SK-N-SH (cell line): ENCODE measurements at regions not wholly inside any gene's neighbourhood (a gene's known extent, or its start where the extent isn't known, plus 50 kb on each side); places are given as distances from the start of the nearest gene placed in this dataset.

Experiments
- CTCF ChIA-PET: fragments of 300-600, 350-600 bp; formaldehyde crosslinking; extraction: SDS; loops from one replicate; lab custom pipeline; 2021; lab: Yijun Ruan, JAX
- POLR2A ChIA-PET: fragments of 350-600 bp; sonication (Branson Sonifier 250); formaldehyde crosslinking; extraction: SDS; loops from one replicate; lab custom pipeline; 2020; ENCODE audit warnings: antibody characterized with exemption, inconsistent platforms; lab: Yijun Ruan, JAX
- DNase-seq: peaks from one replicate; pipeline ENCODE4 v3.0.0; 2012
- H2AFZ ChIP-seq: fragments of 200-600 bp; sonication (generic); 2 replicates; pipeline ENCODE4 v1.8.1; 2016; ENCODE audit warnings: antibody characterized with exemption, mild to moderate bottlenecking, low read depth
- H3F3A ChIP-seq: fragments of 200-600 bp; sonication (generic); replicated peaks from 2 replicates; pipeline ENCODE3; 2016; ENCODE audit warnings: antibody characterized with exemption, mild to moderate bottlenecking; ENCODE audit not compliant: insufficient read depth
- H3K27ac ChIP-seq, 2 experiments: fragments of 200-500 bp in 1 of 2; fragments of 200-600 bp in 1 of 2; sonication (Bioruptor generic) in 1 of 2; sonication (generic), shearing (Covaris generic) in 1 of 2; 2 replicates each; pipeline versions ENCODE4 v1.5.1 to v1.6.1; 2014 to 2016; ENCODE audit warnings: low read depth in 2 of 2, inconsistent platforms in 1 of 2, low read length in 1 of 2, mild to moderate bottlenecking in 1 of 2, mixed read lengths in 1 of 2
- H3K27me3 ChIP-seq: fragments of 200-600 bp; sonication (generic), shearing (Covaris generic); 2 replicates; pipeline ENCODE4 v1.6.1; 2016; ENCODE audit warnings: mixed run types; ENCODE audit not compliant: insufficient read depth
- H3K36me3 ChIP-seq, 2 experiments: fragments of 200-500 bp in 1 of 2; fragments of 200-600 bp in 1 of 2; sonication (Bioruptor generic) in 1 of 2; sonication (generic) in 1 of 2; replicated peaks in 1 of 2; 2 replicates each; pipeline versions ENCODE3 to v1.5.1; 2014 to 2016; ENCODE audit warnings: low read length in 1 of 2, mild to moderate bottlenecking in 1 of 2; ENCODE audit not compliant: insufficient read depth in 2 of 2, control insufficient read depth in 1 of 2
- H3K4me1 ChIP-seq, 2 experiments: fragments of 200-500 bp in 1 of 2; fragments of 200-600 bp in 1 of 2; sonication (Bioruptor generic) in 1 of 2; sonication (generic), shearing (Covaris generic) in 1 of 2; 2 replicates each; pipeline versions ENCODE4 v1.5.1 to v1.6.1; 2014 to 2016; ENCODE audit warnings: low read depth in 1 of 2, low read length in 1 of 2, mixed run types in 1 of 2; ENCODE audit not compliant: insufficient read depth in 2 of 2, control insufficient read depth in 1 of 2
- H3K4me2 ChIP-seq: fragments of 200-600 bp; sonication (generic), shearing (Covaris generic); 2 replicates; pipeline ENCODE4 v1.6.1; 2017; ENCODE audit warnings: mixed run types
- H3K4me3 ChIP-seq, 2 experiments: fragments of 200-500 bp in 1 of 2; fragments of 200-600 bp in 1 of 2; sonication (Bioruptor generic) in 1 of 2; sonication (generic), shearing (Covaris generic) in 1 of 2; 2 replicates each; pipeline versions ENCODE4 v1.5.1 to v1.8.1; 2014 to 2016; ENCODE audit warnings: low read depth in 2 of 2, inconsistent platforms in 1 of 2, low read length in 1 of 2, mild to moderate bottlenecking in 1 of 2, mixed read lengths in 1 of 2, moderate library complexity in 1 of 2
- H3K79me2 ChIP-seq: fragments of 200-600 bp; sonication (generic); 2 replicates; pipeline ENCODE4 v1.8.1; 2017; ENCODE audit warnings: mild to moderate bottlenecking; ENCODE audit not compliant: insufficient read depth
- H3K9ac ChIP-seq: fragments of 200-600 bp; sonication (generic); 2 replicates; pipeline ENCODE4 v1.6.1; 2017; ENCODE audit warnings: mixed run types
- H3K9me2 ChIP-seq: fragments of 200-600 bp; sonication (generic); 2 replicates; pipeline ENCODE4 v1.6.1; 2017; ENCODE audit warnings: mixed run types
- H3K9me3 ChIP-seq: fragments of 200-600 bp; sonication (generic); 2 replicates; pipeline ENCODE4 v1.6.1; 2017; ENCODE audit warnings: mixed run types, mild to moderate bottlenecking, moderate library complexity
- H4K20me1 ChIP-seq: fragments of 200-600 bp; sonication (generic); 2 replicates; pipeline ENCODE4 v1.6.1; 2017; ENCODE audit warnings: mild to moderate bottlenecking, mixed run types; ENCODE audit not compliant: insufficient read depth
- EZH2phosphoT487 ChIP-seq: fragments of 200-600 bp; sonication (generic); IDR thresholded peaks from 2 replicates; pipeline ENCODE4 v1.6.1; 2017; ENCODE audit warnings: low read depth, mixed run types, mild to moderate bottlenecking, antibody characterized with exemption, moderate library complexity, borderline replicate concordance
- FOSL2 ChIP-seq: IDR thresholded peaks from 2 replicates; pipeline ENCODE4 v1.4.0; 2012; ENCODE audit warnings: low read depth, mild to moderate bottlenecking, moderate library complexity, borderline replicate concordance
- FOXJ3 ChIP-seq: sonication (generic); formaldehyde crosslinking; IDR thresholded peaks from 2 replicates; pipeline ENCODE4 v1.5.1; 2020; ENCODE audit warnings: mild to moderate bottlenecking, missing genetic modification reagents
- GABPA ChIP-seq: IDR thresholded peaks from 2 replicates; pipeline ENCODE4 v1.4.0; 2012; ENCODE audit warnings: low read depth, mild to moderate bottlenecking
- JUND ChIP-seq: IDR thresholded peaks from 2 replicates; pipeline ENCODE4 v1.4.0; 2012
- MAX ChIP-seq: IDR thresholded peaks from 2 replicates; pipeline ENCODE4 v1.4.0; 2012; ENCODE audit warnings: low read depth
- MXI1 ChIP-seq: IDR thresholded peaks from 2 replicates; pipeline ENCODE4 v1.6.1; 2012; ENCODE audit warnings: mild to moderate bottlenecking, low read depth, low read length, improper control_type of control experiment
- NFIC ChIP-seq: IDR thresholded peaks from 2 replicates; pipeline ENCODE4 v1.4.0; 2012; ENCODE audit warnings: borderline replicate concordance
- NRF1 ChIP-seq: IDR thresholded peaks from 2 replicates; pipeline ENCODE4 v1.6.1; 2012; ENCODE audit warnings: low read depth, mild to moderate bottlenecking, low read length
- PBX3 ChIP-seq: IDR thresholded peaks from 2 replicates; pipeline ENCODE4; 2012
- POLR2AphosphoS5 ChIP-seq: IDR thresholded peaks from 2 replicates; pipeline ENCODE4 v1.6.1; 2012; ENCODE audit warnings: low read depth, low read length
- RCOR1 ChIP-seq: fragments of 150-350 bp; IDR thresholded peaks from 2 replicates; pipeline ENCODE4 v1.6.1; 2017; ENCODE audit warnings: antibody characterized with exemption, low read length
- RXRA ChIP-seq: IDR thresholded peaks from 2 replicates; pipeline ENCODE4 v1.4.0; 2012; ENCODE audit warnings: low read depth, mild to moderate bottlenecking, borderline replicate concordance
- SIN3A ChIP-seq: IDR thresholded peaks from 2 replicates; pipeline ENCODE4 v1.6.1; 2012; ENCODE audit warnings: low read depth, mild to moderate bottlenecking, low read length, moderate library complexity, borderline replicate concordance
- SMC3 ChIP-seq: IDR thresholded peaks from 2 replicates; pipeline ENCODE4 v1.6.1; 2012; ENCODE audit warnings: low read depth, low read length, improper control_type of control experiment
- TAF1 ChIP-seq: IDR thresholded peaks from 2 replicates; pipeline ENCODE4 v1.6.1; 2012; ENCODE audit warnings: low read depth, mild to moderate bottlenecking, low read length, moderate library complexity, borderline replicate concordance
- TCF12 ChIP-seq: IDR thresholded peaks from 2 replicates; pipeline ENCODE4 v1.4.0; 2012
- YY1 ChIP-seq: IDR thresholded peaks from 2 replicates; pipeline ENCODE4 v1.4.0; 2012; ENCODE audit warnings: low read depth, mild to moderate bottlenecking
- WGBS: methylation state at CpG from one replicate; pipeline ENCODE4 v1.1.6; 2017; ENCODE audit warnings: low lambda C conversion rate; 5-methylcytosine and 5-hydroxymethylcytosine counted together
- TF ChIP-seq, protein P1 (sequence below): fragments of 150-350 bp; IDR thresholded peaks from 2 replicates; pipeline ENCODE4 v1.6.1; 2016; ENCODE audit warnings: mild to moderate bottlenecking, low read depth, low read length
- TF ChIP-seq, protein P2 (sequence below): fragments of 200-600 bp; sonication (generic); IDR thresholded peaks from 2 replicates; pipeline ENCODE4 v1.6.1; 2017; ENCODE audit warnings: antibody characterized with exemption, mild to moderate bottlenecking, moderate library complexity

- Histone ChIP-seq H3K27ac (no peak overlapping the region), H3K9me3 (no peaks in the 10 kb centered on the region), H3K27me3 (peaks cover 71% of the 10 kb centered on the region), H3K9me2 (no peaks in the 10 kb centered on the region), H3K4me3 (no peak overlapping the region), H3K4me1 (no peaks in the 10 kb centered on the region), H3K79me2 (no peaks in the 10 kb centered on the region), H3K9ac (no peak overlapping the region), H4K20me1 (no peaks in the 10 kb centered on the region), H3K4me2 (no peak overlapping the region), H3F3A (no peaks in the 10 kb centered on the region), H2AFZ (no peak overlapping the region), H3K36me3 (no peaks in the 10 kb centered on the region)
- ChIA-PET CTCF (interaction anchor here (1.0 kb wide), 1 partner anchor 9 kb away, joined by 3 read pairs; no protein-coding TSS in a partner anchor), POLR2A (no interaction called here)
- WGBS: 0% methylated on average over 6 of the region's 7 CpGs
- DNase-seq: no peak
- TF ChIP-seq FOSL2 (no peak), SIN3A (no peak), TCF12 (no peak), SMC3 (no peak), FOXJ3 (CRISPR knock-in tag) (no peak), YY1 (no peak), POLR2AphosphoS5 (no peak), TAF1 (no peak), RCOR1 (no peak), RXRA (no peak), GABPA (no peak), NRF1 (no peak), MXI1 (no peak), EZH2phosphoT487 (no peak), PBX3 (no peak), JUND (no peak)
- TF ChIP-seq, protein P1, sequence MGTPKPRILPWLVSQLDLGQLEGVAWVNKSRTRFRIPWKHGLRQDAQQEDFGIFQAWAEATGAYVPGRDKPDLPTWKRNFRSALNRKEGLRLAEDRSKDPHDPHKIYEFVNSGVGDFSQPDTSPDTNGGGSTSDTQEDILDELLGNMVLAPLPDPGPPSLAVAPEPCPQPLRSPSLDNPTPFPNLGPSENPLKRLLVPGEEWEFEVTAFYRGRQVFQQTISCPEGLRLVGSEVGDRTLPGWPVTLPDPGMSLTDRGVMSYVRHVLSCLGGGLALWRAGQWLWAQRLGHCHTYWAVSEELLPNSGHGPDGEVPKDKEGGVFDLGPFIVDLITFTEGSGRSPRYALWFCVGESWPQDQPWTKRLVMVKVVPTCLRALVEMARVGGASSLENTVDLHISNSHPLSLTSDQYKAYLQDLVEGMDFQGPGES: no peak
Measured at GRCh38 chr7:156143683-156144082, 331.4 kb upstream of the SHH start.

DNA sequence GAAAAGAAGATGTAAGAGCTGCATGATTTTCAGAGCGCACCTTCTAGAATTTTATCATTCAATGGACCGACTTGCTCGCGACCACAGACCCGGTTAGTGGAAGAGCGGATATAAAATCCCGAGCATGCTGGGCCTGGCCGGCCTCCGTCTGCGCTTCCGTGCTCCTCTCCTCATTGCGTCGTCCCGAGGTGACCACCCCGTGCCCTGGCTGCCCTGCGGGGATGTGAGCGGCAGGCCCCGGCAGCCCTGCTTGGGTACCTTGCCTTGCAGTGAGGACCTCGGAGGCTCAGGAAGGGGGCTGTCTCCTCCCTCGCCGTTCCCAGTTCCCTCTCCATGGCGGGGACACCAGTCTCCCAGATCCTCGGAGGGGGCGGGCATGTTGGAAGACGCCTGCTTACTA lies 330.9 kb upstream of the SHH start:
- no peak overlapping the region for H2AFZ ChIP-seq
- WGBS: 30% methylated on average over 23 of the region's 25 CpGs
- H4K20me1 ChIP-seq: no peaks in the 10 kb centered on the region
- no peak overlapping the region for H3K27ac ChIP-seq
- no peak for DNase-seq
- no peaks in the 10 kb centered on the region for H3F3A ChIP-seq
- no peaks in the 10 kb centered on the region for H3K9me3 ChIP-seq
- ChIA-PET POLR2A (no interaction called here), CTCF (no interaction called here)
- TF ChIP-seq FOXJ3 (CRISPR knock-in tag): no peak
- TF ChIP-seq, protein P2, sequence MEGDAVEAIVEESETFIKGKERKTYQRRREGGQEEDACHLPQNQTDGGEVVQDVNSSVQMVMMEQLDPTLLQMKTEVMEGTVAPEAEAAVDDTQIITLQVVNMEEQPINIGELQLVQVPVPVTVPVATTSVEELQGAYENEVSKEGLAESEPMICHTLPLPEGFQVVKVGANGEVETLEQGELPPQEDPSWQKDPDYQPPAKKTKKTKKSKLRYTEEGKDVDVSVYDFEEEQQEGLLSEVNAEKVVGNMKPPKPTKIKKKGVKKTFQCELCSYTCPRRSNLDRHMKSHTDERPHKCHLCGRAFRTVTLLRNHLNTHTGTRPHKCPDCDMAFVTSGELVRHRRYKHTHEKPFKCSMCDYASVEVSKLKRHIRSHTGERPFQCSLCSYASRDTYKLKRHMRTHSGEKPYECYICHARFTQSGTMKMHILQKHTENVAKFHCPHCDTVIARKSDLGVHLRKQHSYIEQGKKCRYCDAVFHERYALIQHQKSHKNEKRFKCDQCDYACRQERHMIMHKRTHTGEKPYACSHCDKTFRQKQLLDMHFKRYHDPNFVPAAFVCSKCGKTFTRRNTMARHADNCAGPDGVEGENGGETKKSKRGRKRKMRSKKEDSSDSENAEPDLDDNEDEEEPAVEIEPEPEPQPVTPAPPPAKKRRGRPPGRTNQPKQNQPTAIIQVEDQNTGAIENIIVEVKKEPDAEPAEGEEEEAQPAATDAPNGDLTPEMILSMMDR: no peak
- TF ChIP-seq NFIC: no peak
- TF ChIP-seq, protein P1: no peak
- TF ChIP-seq MAX: no peak
- no peak for TF ChIP-seq JUND
- no peak overlapping the region for H3K4me2 ChIP-seq
- H3K27me3 ChIP-seq: peaks cover 71% of the 10 kb centered on the region
- H3K36me3 ChIP-seq: no peaks in the 10 kb centered on the region
- no peaks in the 10 kb centered on the region for H3K4me1 ChIP-seq
- H3K9me2 ChIP-seq: no peaks in the 10 kb centered on the region
- H3K4me3 ChIP-seq: no peak overlapping the region
- H3K9ac ChIP-seq: no peak overlapping the region
- no peaks in the 10 kb centered on the region for H3K79me2 ChIP-seq
